ENCODE measurements at regions not wholly inside any gene's neighbourhood (a gene's known extent, or its start where the extent isn't known, plus 50 kb on each side); places are given as distances from the start of the nearest gene placed in this dataset.

DNA sequence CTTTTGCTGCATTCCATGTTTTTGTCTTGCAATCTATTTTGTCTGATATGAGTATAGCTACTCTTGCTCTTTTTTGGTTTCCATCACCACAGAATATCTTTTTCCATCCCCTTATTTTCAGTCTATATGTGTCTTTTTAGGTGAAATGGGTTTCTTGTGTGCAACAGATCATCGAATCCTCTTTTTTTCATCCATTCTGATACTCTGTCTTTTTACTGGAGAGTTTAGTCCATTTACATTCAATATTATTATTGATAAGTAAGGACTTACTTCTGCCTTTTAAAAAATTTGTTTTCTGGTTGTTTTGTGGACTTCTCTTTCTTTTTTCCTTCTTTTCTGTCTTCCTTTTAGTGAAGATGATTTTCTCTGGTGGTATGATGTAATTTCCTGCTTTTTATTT, 64.6 kb upstream of the CD55 start:
- TF ChIP-seq POLR2A (IDR thresholded peaks at IDR 0.05; ENCODE audit: low read depth, low read length) (no peak), PAX5 (IDR thresholded peaks at IDR 0.05; ENCODE audit: insufficient read depth, low read length, severe bottlenecking) (no peak), POLR2AphosphoS5 (IDR thresholded peaks at IDR 0.05; ENCODE audit: low read depth, low read length) (no peak), SPI1 (IDR thresholded peaks at IDR 0.05; ENCODE audit: low read depth, low read length) (no peak), TAF1 (IDR thresholded peaks at IDR 0.05; ENCODE audit: low read depth, low read length) (no peak), POU2F2 (IDR thresholded peaks at IDR 0.05; ENCODE audit: low read depth, low read length) (no peak)
